Motor neuron (in vitro differentiated cells): ENCODE measurements at regions not wholly inside any gene's neighbourhood (a gene's known extent, or its start where the extent isn't known, plus 50 kb on each side); places are given as distances from the start of the nearest gene placed in this dataset.
"Not testable (repeated sequence)": the region's sequence is repeated elsewhere in the genome, so short reads cannot be mapped to it uniquely, and the experiment has no call there.

ENCODE experiments used
- ATAC-seq, 8 experiments: fragments of 200-7000 bp; cut with Tn5 transposase; replicated peaks in 6 of 8; 2 replicates each; pipeline ENCODE4 v1.8.0; 2021; ENCODE audit warnings: mild to moderate bottlenecking in 8 of 8, moderate library complexity in 8 of 8
- H3K27ac ChIP-seq, 2 donors: fragments of 250-450 bp; sonication (Bioruptor Pico); 2 replicates each; pipeline ENCODE4 v1.9.0; 2021; ENCODE audit warnings: antibody characterized with exemption in 2 of 2, mild to moderate bottlenecking in 2 of 2, moderate library complexity in 1 of 2
- H3K4me1 ChIP-seq, 2 donors: fragments of 250-450 bp; sonication (Bioruptor Pico); replicated peaks in 1 of 2; 2 replicates each; pipeline ENCODE4 v1.6.1; 2021; ENCODE audit warnings: antibody characterized with exemption in 2 of 2, mild to moderate bottlenecking in 2 of 2, moderate library complexity in 1 of 2
- H3K4me3 ChIP-seq, 5 donors: fragments of 250-450 bp; sonication (Bioruptor Pico); 2 replicates each; pipeline ENCODE4 v1.9.0; 2021; ENCODE audit warnings: antibody characterized with exemption in 5 of 5, mild to moderate bottlenecking in 5 of 5, moderate library complexity in 4 of 5
- WGBS, 10 experiments: fragments of 450-650 bp; shearing (Covaris generic); methylation state at CpG; one replicate each; pipeline ENCODE4 v1.0.0; 2022; 5-methylcytosine and 5-hydroxymethylcytosine counted together
- in situ Hi-C, 9 experiments: fragments of 400-800 bp; cut with MboI; loops; one replicate each; pipeline ENCODE4 v1.15.0; 2021; ENCODE audit warnings: low sequenced_read_pairs in 9 of 9, low pct_unique_long_range_greater_than_20kb in 2 of 9; ENCODE audit not compliant: unreplicated experiment in 9 of 9

- ATAC-seq: peak in 1 of 8 experiments; percentile 48
- in situ Hi-C loops: loop anchor here in 1 of 9 experiments (25.0 kb wide), 1 partner anchor 96 kb away; no protein-coding TSS in a partner anchor
These were observed 378.8 kb downstream of the USP25 start for GRCh38 chr21:16108561-16109075.

GRCh38 chr21:16113052-16113715 is 383.4 kb downstream of the USP25 start:
- no peak for ATAC-seq
- Histone ChIP-seq H3K27ac (no peak overlapping the region), H3K4me3 (no peak overlapping the region), H3K4me1 (no peaks in the 10 kb centered on the region)
- in situ Hi-C loops: loop anchor here in 1 of 9 experiments (25.0 kb wide), 1 partner anchor 101 kb away; no protein-coding TSS in a partner anchor
- 0 to 90% (median 75%) methylated on average over 1 to 2 of the region's 2 CpGs; no CpG with 5 or more reads in 2 of the 10 experiments for WGBS, 10 experiments

More at GRCh38 chr21:16108561-16109075, 378.8 kb downstream of the USP25 start:
- WGBS, 10 experiments: 29 to 100% (median 81%) methylated on average over 1 to 3 of the region's 3 CpGs; no CpG with 5 or more reads in 1 of the 10 experiments
- Histone ChIP-seq H3K4me3 (no peak overlapping the region), H3K4me1 (no peaks in the 10 kb centered on the region), H3K27ac (no peak overlapping the region)

GRCh38 chr21:16115461-16115860 is 385.7 kb downstream of the USP25 start:
- no peak overlapping the region for H3K4me3 ChIP-seq
- no peak for ATAC-seq
- no peaks in the 10 kb centered on the region for H3K4me1 ChIP-seq
- H3K27ac ChIP-seq: no peak overlapping the region
- WGBS, 10 experiments: 86 to 100% (median 93%) methylated on average over 1 to 3 of the region's 3 CpGs
- in situ Hi-C loops: loop anchor here in 1 of 9 experiments (25.0 kb wide), 1 partner anchor 103 kb away; no protein-coding TSS in a partner anchor

- no peak for ATAC-seq
- Histone ChIP-seq H3K4me3 (no peak overlapping the region), H3K27ac (no peak overlapping the region), H3K4me1 (no peaks in the 10 kb centered on the region)
- WGBS, 10 experiments: 96 to 100% (median 100%) methylated on average over 1 to 2 of the region's 2 CpGs; no CpG with 5 or more reads in 2 of the 10 experiments
- in situ Hi-C loops: loop anchor here in 1 of 9 experiments (25.0 kb wide), 1 partner anchor 104 kb away; no protein-coding TSS in a partner anchor
These were observed 386.3 kb downstream of the USP25 start for GRCh38 chr21:16116069-16116468.

GRCh38 chr21:16116798-16117197 is 387.0 kb downstream of the USP25 start:
- no peak for ATAC-seq
- Histone ChIP-seq H3K27ac (no peak overlapping the region), H3K4me3 (no peak overlapping the region), H3K4me1 (no peaks in the 10 kb centered on the region)
- WGBS, 10 experiments: 11 to 100% (median 92%) methylated on average over 1 of the region's 1 CpG; no CpG with 5 or more reads in 1 of the 10 experiments
- in situ Hi-C loops: loop anchor here in 1 of 9 experiments (25.0 kb wide), 1 partner anchor 104 kb away; no protein-coding TSS in a partner anchor

GRCh38 chr21:16117331-16117730 is 387.5 kb downstream of the USP25 start:
- H3K4me3 ChIP-seq: no peak overlapping the region
- H3K27ac ChIP-seq: no peak overlapping the region
- in situ Hi-C loops: loop anchor here in 1 of 9 experiments (25.0 kb wide), 1 partner anchor 105 kb away; no protein-coding TSS in a partner anchor
- 0 to 100% (median 88%) methylated on average over 3 to 4 of the region's 4 CpGs for WGBS, 10 experiments
- H3K4me1 ChIP-seq: no peaks in the 10 kb centered on the region
- no peak for ATAC-seq

- 0 to 89% (median 71%) methylated on average over 5 to 8 of the region's 8 CpGs for WGBS, 10 experiments
- in situ Hi-C loops: loop anchor here in 1 of 9 experiments (25.0 kb wide), 1 partner anchor 106 kb away; no protein-coding TSS in a partner anchor
- peak in 5 of 8 experiments; percentile 16 to 97 (median 63) for ATAC-seq
- H3K27ac ChIP-seq: no peak overlapping the region
- no peaks in the 10 kb centered on the region for H3K4me1 ChIP-seq
- no peak overlapping the region for H3K4me3 ChIP-seq
These were observed 388.2 kb downstream of the USP25 start for GRCh38 chr21:16117851-16118590.

GRCh38 chr21:16124378-16125138 is 394.8 kb downstream of the USP25 start:
- no peak overlapping the region for H3K27ac ChIP-seq
- in situ Hi-C loops: loop anchor here in 1 of 9 experiments (25.0 kb wide), 1 partner anchor 112 kb away; no protein-coding TSS in a partner anchor
- H3K4me1 ChIP-seq: peaks cover 0 to 5% of the 10 kb centered on the region in 2 donors
- ATAC-seq: peak in 4 of 8 experiments; percentile 24 to 95 (median 88)
- 10 to 100% (median 92%) methylated on average over 1 to 5 of the region's 5 CpGs for whole genome bisulfite sequencing, 10 experiments
- no peak overlapping the region for H3K4me3 ChIP-seq

- 8 to 92% (median 73%) methylated on average over 2 to 6 of the region's 6 CpGs; no CpG with 5 or more reads in 1 of the 10 experiments for WGBS, 10 experiments
- H3K4me1 ChIP-seq: peaks cover 0 to 5% of the 10 kb centered on the region in 2 donors
- no peak overlapping the region for H3K27ac ChIP-seq
These were observed 395.5 kb downstream of the USP25 start for GRCh38 chr21:16125274-16125673.

GRCh38 chr21:16132453-16132852 is 402.7 kb downstream of the USP25 start:
- 60 to 100% (median 100%) methylated on average over 1 to 3 of the region's 8 CpGs; no CpG with 5 or more reads in 4 of the 10 experiments for WGBS, 10 experiments
- H3K4me3 ChIP-seq, in situ Hi-C loops, H3K4me1 ChIP-seq, ATAC-seq, H3K27ac ChIP-seq: not testable (repeated sequence)

More at GRCh38 chr21:16125274-16125673, 395.5 kb downstream of the USP25 start:
- ATAC-seq: no peak
- in situ Hi-C loops: no loop called here
- H3K4me3 ChIP-seq: no peak overlapping the region

- WGBS, 10 experiments: 74 to 100% (median 100%) methylated on average over 1 to 11 of the region's 11 CpGs; no CpG with 5 or more reads in 4 of the 10 experiments
- in situ Hi-C loops: no loop called here
- Histone ChIP-seq H3K4me1 (no peaks in the 10 kb centered on the region), H3K27ac (no peak overlapping the region), H3K4me3 (no peak overlapping the region)
- no peak for ATAC-seq
These were observed 403.5 kb downstream of the USP25 start for GRCh38 chr21:16133248-16133647.

GRCh38 chr21:16134134-16134533 is 404.4 kb downstream of the USP25 start:
- in situ Hi-C loops: no loop called here
- Histone ChIP-seq H3K27ac (no peak overlapping the region), H3K4me3 (no peak overlapping the region), H3K4me1 (no peaks in the 10 kb centered on the region)
- ATAC-seq: no peak
- 13 to 95% (median 74%) methylated on average over 1 to 5 of the region's 5 CpGs for WGBS, 10 experiments
